DOHH2 (cell line): ENCODE measurements at regions not wholly inside any gene's neighbourhood (a gene's known extent, or its start where the extent isn't known, plus 50 kb on each side); places are given as distances from the start of the nearest gene placed in this dataset.

Experiments
- H3F3A ChIP-seq: fragments of 200-600 bp; sonication (generic), shearing (Covaris generic); 2 replicates; pipeline ENCODE4 v1.6.0; 2016; ENCODE audit warnings: antibody characterized with exemption, mild to moderate bottlenecking; ENCODE audit not compliant: control insufficient read depth, insufficient read depth
- H3K27ac ChIP-seq: fragments of 200-600 bp; sonication (generic); 2 replicates; pipeline ENCODE4 v1.5.1; 2014; ENCODE audit warnings: low read depth, mild to moderate bottlenecking, low read length, moderate library complexity
- H3K27me3 ChIP-seq: fragments of 200-600 bp; sonication (generic); 2 replicates; pipeline ENCODE4 v1.6.1; 2014; ENCODE audit warnings: mild to moderate bottlenecking, low read length, mixed read lengths; ENCODE audit not compliant: control insufficient read depth
- H3K36me3 ChIP-seq: fragments of 200-600 bp; sonication (generic); 2 replicates; pipeline ENCODE4 v1.6.1; 2014; ENCODE audit warnings: mild to moderate bottlenecking, low read length, moderate library complexity, mixed read lengths; ENCODE audit not compliant: control insufficient read depth
- H3K4me1 ChIP-seq: fragments of 200-600 bp; sonication (generic); 2 replicates; pipeline ENCODE4 v1.6.1; 2014; ENCODE audit warnings: mild to moderate bottlenecking, low read length, mixed read lengths; ENCODE audit not compliant: control insufficient read depth
- H3K4me2 ChIP-seq: fragments of 200-600 bp; sonication (generic); 2 replicates; pipeline ENCODE4 v1.6.0; 2014; ENCODE audit warnings: mild to moderate bottlenecking, low read length, moderate library complexity
- H3K4me3 ChIP-seq: fragments of 200-600 bp; sonication (generic); 2 replicates; pipeline ENCODE4 v1.5.1; 2014; ENCODE audit warnings: mild to moderate bottlenecking, low read length, mixed read lengths
- H3K79me2 ChIP-seq: fragments of 200-600 bp; sonication (generic); 2 replicates; pipeline ENCODE4 v1.6.1; 2014; ENCODE audit warnings: mild to moderate bottlenecking, low read length, mixed read lengths; ENCODE audit not compliant: control insufficient read depth
- H3K9me2 ChIP-seq: fragments of 200-600 bp; sonication (generic); replicated peaks from 2 replicates; pipeline ENCODE4 v1.6.1; 2014; ENCODE audit warnings: mild to moderate bottlenecking, low read length, mixed read lengths; ENCODE audit not compliant: control insufficient read depth
- H3K9me3 ChIP-seq: fragments of 200-600 bp; sonication (generic); 2 replicates; pipeline ENCODE4 v1.6.1; 2014; ENCODE audit warnings: antibody characterized with exemption, low read length, mixed read lengths; ENCODE audit not compliant: control insufficient read depth, insufficient read depth
- H4K20me1 ChIP-seq: fragments of 200-600 bp; sonication (generic); 2 replicates; pipeline ENCODE4 v1.6.0; 2014; ENCODE audit warnings: low read depth, mild to moderate bottlenecking, antibody characterized with exemption, low read length, moderate library complexity; ENCODE audit not compliant: control insufficient read depth, insufficient read depth
- EZH2phosphoT487 ChIP-seq: fragments of 200-600 bp; sonication (generic); IDR thresholded peaks from 2 replicates; pipeline ENCODE4 v1.6.1; 2017; ENCODE audit warnings: borderline replicate concordance, mild to moderate bottlenecking, antibody characterized with exemption, low read length, moderate library complexity, mixed read lengths
- TF ChIP-seq, protein P1 (sequence below): fragments of 200-600 bp; sonication (generic); IDR thresholded peaks from one replicate; pipeline ENCODE4 v1.5.1; 2014; ENCODE audit warnings: antibody characterized with exemption, mild to moderate bottlenecking, low read depth, low read length; ENCODE audit not compliant: poor library complexity, severe bottlenecking

GRCh38 chr11:37026741-37027140, 428.7 kb upstream of the RAG2 start:
- Histone ChIP-seq H3K9me2 (no peaks in the 10 kb centered on the region), H3F3A (no peaks in the 10 kb centered on the region), H3K4me2 (no peak overlapping the region), H3K27ac (no peak overlapping the region), H3K36me3 (no peaks in the 10 kb centered on the region), H3K79me2 (no peaks in the 10 kb centered on the region), H3K4me3 (no peak overlapping the region), H3K27me3 (no peaks in the 10 kb centered on the region), H4K20me1 (no peaks in the 10 kb centered on the region), H3K9me3 (no peaks in the 10 kb centered on the region), H3K4me1 (no peaks in the 10 kb centered on the region)
- TF ChIP-seq EZH2phosphoT487 = no peak
- TF ChIP-seq, protein P1, sequence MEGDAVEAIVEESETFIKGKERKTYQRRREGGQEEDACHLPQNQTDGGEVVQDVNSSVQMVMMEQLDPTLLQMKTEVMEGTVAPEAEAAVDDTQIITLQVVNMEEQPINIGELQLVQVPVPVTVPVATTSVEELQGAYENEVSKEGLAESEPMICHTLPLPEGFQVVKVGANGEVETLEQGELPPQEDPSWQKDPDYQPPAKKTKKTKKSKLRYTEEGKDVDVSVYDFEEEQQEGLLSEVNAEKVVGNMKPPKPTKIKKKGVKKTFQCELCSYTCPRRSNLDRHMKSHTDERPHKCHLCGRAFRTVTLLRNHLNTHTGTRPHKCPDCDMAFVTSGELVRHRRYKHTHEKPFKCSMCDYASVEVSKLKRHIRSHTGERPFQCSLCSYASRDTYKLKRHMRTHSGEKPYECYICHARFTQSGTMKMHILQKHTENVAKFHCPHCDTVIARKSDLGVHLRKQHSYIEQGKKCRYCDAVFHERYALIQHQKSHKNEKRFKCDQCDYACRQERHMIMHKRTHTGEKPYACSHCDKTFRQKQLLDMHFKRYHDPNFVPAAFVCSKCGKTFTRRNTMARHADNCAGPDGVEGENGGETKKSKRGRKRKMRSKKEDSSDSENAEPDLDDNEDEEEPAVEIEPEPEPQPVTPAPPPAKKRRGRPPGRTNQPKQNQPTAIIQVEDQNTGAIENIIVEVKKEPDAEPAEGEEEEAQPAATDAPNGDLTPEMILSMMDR = no peak

- no peaks in the 10 kb centered on the region for H3K4me1 ChIP-seq
- no peaks in the 10 kb centered on the region for H3K9me3 ChIP-seq
- no peak overlapping the region for H3K4me2 ChIP-seq
- H3K27ac ChIP-seq = no peak overlapping the region
- H3F3A ChIP-seq = no peaks in the 10 kb centered on the region
- no peak for TF ChIP-seq EZH2phosphoT487
- TF ChIP-seq, protein P1 = no peak
- H3K27me3 ChIP-seq = no peaks in the 10 kb centered on the region
- H3K9me2 ChIP-seq = no peaks in the 10 kb centered on the region
- no peaks in the 10 kb centered on the region for H3K79me2 ChIP-seq
- H3K4me3 ChIP-seq = no peak overlapping the region
- H4K20me1 ChIP-seq = no peaks in the 10 kb centered on the region
- no peaks in the 10 kb centered on the region for H3K36me3 ChIP-seq
These were observed 428.3 kb upstream of the RAG2 start for GRCh38 chr11:37026326-37026725.

DNA sequence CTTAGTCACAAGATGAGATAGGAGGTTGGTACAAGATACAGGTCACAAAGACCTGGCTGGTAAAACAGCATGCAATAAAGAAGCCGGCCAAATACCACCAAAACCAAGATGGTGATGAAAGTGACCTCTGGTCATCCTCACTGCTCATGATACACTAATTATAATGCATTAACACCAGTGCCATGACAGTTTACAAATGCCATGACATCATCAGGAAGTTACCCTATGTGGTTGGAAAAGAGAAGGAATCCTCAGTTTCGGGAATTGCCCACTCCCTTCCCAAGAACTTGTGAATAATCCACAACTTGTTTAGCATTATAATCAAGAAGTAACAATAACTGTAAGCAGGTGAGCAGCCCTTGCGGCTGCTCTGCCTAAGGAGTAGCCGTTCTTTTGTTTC, 408.5 kb upstream of the RAG2 start:
- Histone ChIP-seq H3K4me3 (no peak overlapping the region), H3K27me3 (no peaks in the 10 kb centered on the region), H3K4me2 (no peak overlapping the region), H3K79me2 (no peaks in the 10 kb centered on the region), H3F3A (no peaks in the 10 kb centered on the region), H3K9me2 (no peaks in the 10 kb centered on the region), H4K20me1 (no peaks in the 10 kb centered on the region), H3K4me1 (no peaks in the 10 kb centered on the region), H3K27ac (no peak overlapping the region), H3K36me3 (no peaks in the 10 kb centered on the region), H3K9me3 (no peaks in the 10 kb centered on the region)
- TF ChIP-seq, protein P1 = no peak

- no peaks in the 10 kb centered on the region for H3K36me3 ChIP-seq
These were observed 404.8 kb upstream of the RAG2 start for GRCh38 chr11:37002831-37003230.

More at GRCh38 chr11:37002831-37003230, 404.8 kb upstream of the RAG2 start:
- Histone ChIP-seq H3K27ac (no peak overlapping the region), H3K27me3 (no peaks in the 10 kb centered on the region), H3K4me3 (no peak overlapping the region), H3K4me2 (no peak overlapping the region), H3K9me3 (no peaks in the 10 kb centered on the region), H3K4me1 (no peaks in the 10 kb centered on the region), H4K20me1 (no peaks in the 10 kb centered on the region), H3K9me2 (no peaks in the 10 kb centered on the region), H3F3A (no peaks in the 10 kb centered on the region), H3K79me2 (no peaks in the 10 kb centered on the region)
- TF ChIP-seq, protein P1 = no peak
- TF ChIP-seq EZH2phosphoT487 = no peak
